Adrenal gland (tissue), 5 donors: ENCODE measurements at regions not wholly inside any gene's neighbourhood (a gene's known extent, or its start where the extent isn't known, plus 50 kb on each side); places are given as distances from the start of the nearest gene placed in this dataset.

Source experiments
- POLR2A ChIP-seq, 2 donors: fragments of 450-650 bp; IDR thresholded peaks; one replicate each; pipeline ENCODE4 v1.6.1; 2017; ENCODE audit warnings: antibody characterized with exemption in 2 of 2, mild to moderate bottlenecking in 2 of 2, moderate library complexity in 1 of 2
- TF ChIP-seq, protein P1 (sequence below), 6 experiments: fragments of 450-650 bp in 4 of 6; fragments of 200-600 bp in 2 of 6; sonication (generic) in 1 of 6; IDR thresholded peaks; 1 replicate in 5 of 6; 2 replicates in 1 of 6; pipeline versions ENCODE4 v1.5.1 to v1.8.0; 2016 to 2021; ENCODE audit warnings: antibody characterized with exemption in 6 of 6, mild to moderate bottlenecking in 2 of 6, moderate library complexity in 1 of 6
- donor health status: DM: no; HTN: no; CAD: no.

GRCh38 chr16:6667393-6667792 is 665.3 kb upstream of the RBFOX1 start:
- TF ChIP-seq, protein P1, sequence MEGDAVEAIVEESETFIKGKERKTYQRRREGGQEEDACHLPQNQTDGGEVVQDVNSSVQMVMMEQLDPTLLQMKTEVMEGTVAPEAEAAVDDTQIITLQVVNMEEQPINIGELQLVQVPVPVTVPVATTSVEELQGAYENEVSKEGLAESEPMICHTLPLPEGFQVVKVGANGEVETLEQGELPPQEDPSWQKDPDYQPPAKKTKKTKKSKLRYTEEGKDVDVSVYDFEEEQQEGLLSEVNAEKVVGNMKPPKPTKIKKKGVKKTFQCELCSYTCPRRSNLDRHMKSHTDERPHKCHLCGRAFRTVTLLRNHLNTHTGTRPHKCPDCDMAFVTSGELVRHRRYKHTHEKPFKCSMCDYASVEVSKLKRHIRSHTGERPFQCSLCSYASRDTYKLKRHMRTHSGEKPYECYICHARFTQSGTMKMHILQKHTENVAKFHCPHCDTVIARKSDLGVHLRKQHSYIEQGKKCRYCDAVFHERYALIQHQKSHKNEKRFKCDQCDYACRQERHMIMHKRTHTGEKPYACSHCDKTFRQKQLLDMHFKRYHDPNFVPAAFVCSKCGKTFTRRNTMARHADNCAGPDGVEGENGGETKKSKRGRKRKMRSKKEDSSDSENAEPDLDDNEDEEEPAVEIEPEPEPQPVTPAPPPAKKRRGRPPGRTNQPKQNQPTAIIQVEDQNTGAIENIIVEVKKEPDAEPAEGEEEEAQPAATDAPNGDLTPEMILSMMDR (IDR thresholded peaks at IDR 0.05), result no peak
- no peak for TF ChIP-seq POLR2A (IDR thresholded peaks at IDR 0.05)
